Keratinocyte (primary cell): ENCODE measurements at regions not wholly inside any gene's neighbourhood (a gene's known extent, or its start where the extent isn't known, plus 50 kb on each side); places are given as distances from the start of the nearest gene placed in this dataset.

ENCODE experiments used
- EZH2 ChIP-seq: IDR thresholded peaks from one replicate; pipeline ENCODE4 v1.6.1; 2012; ENCODE audit warnings: inconsistent platforms, mild to moderate bottlenecking, low read length, moderate library complexity
- TF ChIP-seq, protein P1 (sequence below), 3 experiments: IDR thresholded peaks in 1 of 3; conservative IDR thresholded peaks in 1 of 3; optimal IDR thresholded peaks in 1 of 3; 2 replicates in 2 of 3; 3 replicates in 1 of 3; pipeline versions ENCODE3 to v1.5.1; 2011; ENCODE audit warnings: low read length in 3 of 3, mild to moderate bottlenecking in 3 of 3, moderate library complexity in 2 of 3, control low read depth in 1 of 3, inconsistent platforms in 1 of 3; ENCODE audit not compliant: insufficient read depth in 2 of 3; ENCODE audit errors: extremely low read depth in 1 of 3

- TF ChIP-seq, protein P1, sequence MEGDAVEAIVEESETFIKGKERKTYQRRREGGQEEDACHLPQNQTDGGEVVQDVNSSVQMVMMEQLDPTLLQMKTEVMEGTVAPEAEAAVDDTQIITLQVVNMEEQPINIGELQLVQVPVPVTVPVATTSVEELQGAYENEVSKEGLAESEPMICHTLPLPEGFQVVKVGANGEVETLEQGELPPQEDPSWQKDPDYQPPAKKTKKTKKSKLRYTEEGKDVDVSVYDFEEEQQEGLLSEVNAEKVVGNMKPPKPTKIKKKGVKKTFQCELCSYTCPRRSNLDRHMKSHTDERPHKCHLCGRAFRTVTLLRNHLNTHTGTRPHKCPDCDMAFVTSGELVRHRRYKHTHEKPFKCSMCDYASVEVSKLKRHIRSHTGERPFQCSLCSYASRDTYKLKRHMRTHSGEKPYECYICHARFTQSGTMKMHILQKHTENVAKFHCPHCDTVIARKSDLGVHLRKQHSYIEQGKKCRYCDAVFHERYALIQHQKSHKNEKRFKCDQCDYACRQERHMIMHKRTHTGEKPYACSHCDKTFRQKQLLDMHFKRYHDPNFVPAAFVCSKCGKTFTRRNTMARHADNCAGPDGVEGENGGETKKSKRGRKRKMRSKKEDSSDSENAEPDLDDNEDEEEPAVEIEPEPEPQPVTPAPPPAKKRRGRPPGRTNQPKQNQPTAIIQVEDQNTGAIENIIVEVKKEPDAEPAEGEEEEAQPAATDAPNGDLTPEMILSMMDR (optimal IDR thresholded peaks at IDR 0.05 in 1 of 3, IDR thresholded peaks at IDR 0.05 in 1 of 3, conservative IDR thresholded peaks at IDR 0.05 in 1 of 3; ENCODE audit: extremely low read depth in 1 of 3, insufficient read depth in 2 of 3, low read length in 3 of 3): no peak
- TF ChIP-seq EZH2: no peak
Observed at GRCh38 chr16:77514500-77515220, 79.8 kb upstream of the ADAMTS18 start.
